H9 (cell line): ENCODE measurements at regions not wholly inside any gene's neighbourhood (a gene's known extent, or its start where the extent isn't known, plus 50 kb on each side); places are given as distances from the start of the nearest gene placed in this dataset.

Experiments used
- DNase-seq: peaks from one replicate; pipeline ENCODE4 v3.0.0-alpha.2; 2017
- H2AFZ ChIP-seq: one replicate; pipeline ENCODE4 v1.6.1; 2013; ENCODE audit warnings: mild to moderate bottlenecking, low read length, control low read depth, moderate library complexity
- H2AK5ac ChIP-seq: 2 replicates; pipeline ENCODE4 v1.6.1; 2013; ENCODE audit warnings: low read length, control low read depth, mixed read lengths; ENCODE audit not compliant: insufficient read length
- H2BK120ac ChIP-seq: one replicate; pipeline ENCODE4 v1.6.1; 2013; ENCODE audit warnings: low read depth, mild to moderate bottlenecking, low read length, control low read depth, inconsistent platforms; ENCODE audit not compliant: poor library complexity, severe bottlenecking
- H2BK12ac ChIP-seq: 2 replicates; pipeline ENCODE4 v1.6.1; 2013; ENCODE audit warnings: low read length, control low read depth, mixed read lengths, low read depth; ENCODE audit not compliant: insufficient read length
- H2BK15ac ChIP-seq: 2 replicates; pipeline ENCODE4 v1.6.1; 2013; ENCODE audit warnings: low read depth, low read length, control low read depth
- H2BK20ac ChIP-seq: one replicate; pipeline ENCODE4 v1.6.1; 2013; ENCODE audit warnings: low read depth, mild to moderate bottlenecking, low read length, control low read depth, inconsistent platforms; ENCODE audit not compliant: poor library complexity, severe bottlenecking
- H2BK5ac ChIP-seq: 2 replicates; pipeline ENCODE4 v1.6.1; 2013; ENCODE audit warnings: low read length, control low read depth, mixed read lengths; ENCODE audit not compliant: insufficient read length
- H3K14ac ChIP-seq: 2 replicates; pipeline ENCODE4 v1.6.1; 2013; ENCODE audit warnings: low read length, control low read depth; ENCODE audit not compliant: insufficient read depth
- H3K18ac ChIP-seq: 2 replicates; pipeline ENCODE4 v1.6.1; 2013; ENCODE audit warnings: low read depth, mild to moderate bottlenecking, mixed read lengths, low read length, control low read depth; ENCODE audit not compliant: insufficient read length
- H3K23ac ChIP-seq: 2 replicates; pipeline ENCODE4 v1.6.1; 2013; ENCODE audit warnings: low read length, control low read depth, mixed read lengths, low read depth; ENCODE audit not compliant: insufficient read length
- H3K23me2 ChIP-seq: 2 replicates; pipeline ENCODE4 v1.6.1; 2013; ENCODE audit warnings: low read depth, mild to moderate bottlenecking, mixed read lengths, low read length, control low read depth; ENCODE audit not compliant: insufficient read length, poor library complexity, severe bottlenecking
- H3K27ac ChIP-seq: 2 replicates; pipeline ENCODE4 v1.5.1; 2013; ENCODE audit warnings: low read length, control low read depth, mixed read lengths, low read depth; ENCODE audit not compliant: insufficient read length
- H3K27me3 ChIP-seq: 2 replicates; pipeline ENCODE4 v1.6.1; 2013; ENCODE audit warnings: low read length, control low read depth, inconsistent platforms; ENCODE audit not compliant: insufficient read depth
- H3K4ac ChIP-seq: 2 replicates; pipeline ENCODE4 v1.6.1; 2013; ENCODE audit warnings: low read depth, mild to moderate bottlenecking, control low read depth, inconsistent platforms, low read length, moderate library complexity
- H3K4me1 ChIP-seq: 2 replicates; pipeline ENCODE4 v1.6.1; 2013; ENCODE audit warnings: low read length, control low read depth, inconsistent platforms; ENCODE audit not compliant: insufficient read depth
- H3K4me2 ChIP-seq: 2 replicates; pipeline ENCODE4 v1.6.1; 2013; ENCODE audit warnings: low read length, control low read depth, mixed read lengths; ENCODE audit not compliant: insufficient read length, insufficient read depth
- H3K56ac ChIP-seq: 2 replicates; pipeline ENCODE4 v1.6.1; 2013; ENCODE audit warnings: low read depth, mild to moderate bottlenecking, mixed read lengths, low read length, control low read depth; ENCODE audit not compliant: insufficient read length
- H3K79me1 ChIP-seq: 2 replicates; pipeline ENCODE4 v1.6.1; 2013; ENCODE audit warnings: low read depth, mild to moderate bottlenecking, moderate library complexity, low read length, control low read depth, inconsistent platforms; ENCODE audit not compliant: insufficient read depth, poor library complexity, severe bottlenecking
- H3K79me2 ChIP-seq: 2 replicates; pipeline ENCODE4 v1.6.1; 2013; ENCODE audit warnings: low read length, control low read depth, inconsistent platforms; ENCODE audit not compliant: insufficient read depth
- H3K9ac ChIP-seq: 2 replicates; pipeline ENCODE4 v1.6.1; 2013; ENCODE audit warnings: low read length, control low read depth, mixed read lengths; ENCODE audit not compliant: insufficient read length; ENCODE audit errors: extremely low read depth
- H3K9me3 ChIP-seq: one replicate; pipeline ENCODE4 v1.6.1; 2013; ENCODE audit warnings: low read depth, low read length, inconsistent platforms; ENCODE audit not compliant: control insufficient read depth
- H3T11ph ChIP-seq: one replicate; pipeline ENCODE4 v1.6.1; 2013; ENCODE audit warnings: mild to moderate bottlenecking, low read length, control low read depth, inconsistent platforms
- H4K20me1 ChIP-seq: one replicate; pipeline ENCODE4 v1.6.1; 2013; ENCODE audit not compliant: control insufficient read depth, insufficient read length, insufficient read depth
- H4K5ac ChIP-seq: 2 replicates; pipeline ENCODE4 v1.6.1; 2013; ENCODE audit warnings: low read depth, mild to moderate bottlenecking, mixed read lengths, low read length, control low read depth; ENCODE audit not compliant: insufficient read length
- H4K8ac ChIP-seq: replicated peaks from 2 replicates; pipeline ENCODE4 v1.6.1; 2013; ENCODE audit warnings: low read length, control low read depth, mixed read lengths, low read depth; ENCODE audit not compliant: insufficient read length
- H4K91ac ChIP-seq: 2 replicates; pipeline ENCODE4 v1.6.1; 2013; ENCODE audit warnings: low read depth, mild to moderate bottlenecking, moderate library complexity, mixed read lengths, low read length, control low read depth; ENCODE audit not compliant: insufficient read length
- H3K27ac Mint-ChIP-seq, 3 experiments: 2 replicates in 2 of 3; 3 replicates in 1 of 3; pipeline ENCODE4 v1.8.0; 2020 to 2021; ENCODE audit warnings: mixed read lengths in 3 of 3, mild to moderate bottlenecking in 1 of 3, moderate library complexity in 1 of 3
- H3K27me3 Mint-ChIP-seq: 2 replicates; pipeline ENCODE4 v1.8.0; 2021; ENCODE audit warnings: low read depth, mild to moderate bottlenecking, moderate library complexity, mixed read lengths
- H3K36me3 Mint-ChIP-seq, 3 experiments: 2 replicates in 2 of 3; 3 replicates in 1 of 3; pipeline ENCODE4 v1.8.0; 2020 to 2021; ENCODE audit warnings: low read depth in 3 of 3, mixed read lengths in 3 of 3; ENCODE audit not compliant: insufficient read depth in 1 of 3
- H3K4me1 Mint-ChIP-seq, 2 experiments: 2 replicates each; pipeline ENCODE4 v1.8.0; 2020; ENCODE audit warnings: mixed read lengths in 2 of 2
- H3K4me3 Mint-ChIP-seq, 2 experiments: 2 replicates in 1 of 2; 3 replicates in 1 of 2; pipeline ENCODE4 v1.8.0; 2020 to 2021; ENCODE audit warnings: mild to moderate bottlenecking in 2 of 2, mixed read lengths in 2 of 2, moderate library complexity in 1 of 2
- H3K9me3 Mint-ChIP-seq, 2 experiments: 2 replicates in 1 of 2; 3 replicates in 1 of 2; pipeline ENCODE4 v1.8.0; 2020; ENCODE audit warnings: mild to moderate bottlenecking in 2 of 2, mixed read lengths in 2 of 2, moderate library complexity in 1 of 2
- CTCF ChIP-seq: fragments of 200-600 bp; sonication (generic); conservative IDR thresholded peaks from 3 replicates; pipeline ENCODE4 v1.8.0; 2021; ENCODE audit warnings: antibody characterized with exemption, mild to moderate bottlenecking
- WGBS: extraction: QIAGEN DNeasy Blood & Tissue Kit; methylation state at CpG from one replicate; pipeline ENCODE4 v1.1.7; 2013; ENCODE audit warnings: missing lambda C conversion rate, low lambda C conversion rate, mixed read lengths; ENCODE audit not compliant: insufficient read length; ENCODE audit errors: extremely low coverage; 5-methylcytosine and 5-hydroxymethylcytosine counted together

DNA sequence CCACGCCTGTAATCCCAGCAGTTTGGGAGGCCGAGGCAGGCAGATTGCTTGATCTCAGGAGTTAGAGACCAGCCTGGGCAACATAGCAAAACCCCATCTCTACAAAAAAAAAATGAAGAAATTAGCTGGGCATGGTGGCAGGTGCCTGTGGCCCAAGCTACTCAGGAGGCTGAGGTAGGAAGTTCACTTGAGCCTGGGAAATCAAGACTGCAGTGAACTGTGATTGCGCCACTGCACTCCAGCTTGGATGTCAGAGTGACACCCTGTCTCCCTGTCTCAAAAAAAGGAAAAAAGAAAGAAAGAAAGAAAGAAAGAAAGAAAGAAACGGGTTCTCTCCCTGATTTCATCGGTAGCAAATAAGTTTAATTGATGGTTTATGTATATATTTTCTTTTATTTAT is 64.6 kb upstream of the ESX1 start:
- no peak overlapping the region for H2BK20ac ChIP-seq

More for the DNA sequence above, 64.6 kb upstream of the ESX1 start:
- no peak overlapping the region for H3T11ph ChIP-seq
- no peak overlapping the region for H2BK120ac ChIP-seq
- no peaks in the 10 kb centered on the region for H3K79me2 ChIP-seq
- DNase-seq = no peak
- H3K4me1 ChIP-seq = no peaks in the 10 kb centered on the region; the same call in 1 of the 2 replicates
- no peaks in the 10 kb centered on the region for H3K9me3 ChIP-seq
- H3K23ac ChIP-seq = no peak overlapping the region
- H3K14ac ChIP-seq = no peak overlapping the region
- H3K27me3 ChIP-seq = no peaks in the 10 kb centered on the region
- no peak overlapping the region for H2AK5ac ChIP-seq
- H4K5ac ChIP-seq = no peak overlapping the region
- TF ChIP-seq CTCF = no peak
- H2BK15ac ChIP-seq = no peak overlapping the region
- no peak overlapping the region for H3K4me2 ChIP-seq
- H3K79me1 ChIP-seq = no peaks in the 10 kb centered on the region
- no CpG with 5 or more reads among the region's 5 CpGs for WGBS
- no peaks in the 10 kb centered on the region for H3K36me3 Mint-ChIP-seq
- no peak overlapping the region for H3K27ac ChIP-seq
- no peak overlapping the region for H2BK12ac ChIP-seq
- H3K27ac Mint-ChIP-seq = no peak overlapping the region
- no peak overlapping the region for H3K4me3 Mint-ChIP-seq
- H4K8ac ChIP-seq = no peak overlapping the region
- no peak overlapping the region for H2AFZ ChIP-seq
- no peak overlapping the region for H3K56ac ChIP-seq
- H3K9ac ChIP-seq = no peak overlapping the region
- H3K9me3 Mint-ChIP-seq = peaks cover 0 to 65% of the 10 kb centered on the region in 2 experiments; a peak in 2 of 5 replicates
- 0 out of 2 replicates have a peak, but pooled peaks cover 2% of the 10 kb centered on the region for H3K27me3 Mint-ChIP-seq
- no peaks in the 10 kb centered on the region for H3K23me2 ChIP-seq
- H2BK5ac ChIP-seq = no peak overlapping the region
- no peaks in the 10 kb centered on the region for H4K20me1 ChIP-seq
- H3K4ac ChIP-seq = no peak overlapping the region
- H4K91ac ChIP-seq = no peak overlapping the region
- H3K18ac ChIP-seq = no peak overlapping the region
- peaks cover 22 to 29% of the 10 kb centered on the region in 2 experiments for H3K4me1 Mint-ChIP-seq
